ENCODE measurements at regions not wholly inside any gene's neighbourhood (a gene's known extent, or its start where the extent isn't known, plus 50 kb on each side); places are given as distances from the start of the nearest gene placed in this dataset.

DNA sequence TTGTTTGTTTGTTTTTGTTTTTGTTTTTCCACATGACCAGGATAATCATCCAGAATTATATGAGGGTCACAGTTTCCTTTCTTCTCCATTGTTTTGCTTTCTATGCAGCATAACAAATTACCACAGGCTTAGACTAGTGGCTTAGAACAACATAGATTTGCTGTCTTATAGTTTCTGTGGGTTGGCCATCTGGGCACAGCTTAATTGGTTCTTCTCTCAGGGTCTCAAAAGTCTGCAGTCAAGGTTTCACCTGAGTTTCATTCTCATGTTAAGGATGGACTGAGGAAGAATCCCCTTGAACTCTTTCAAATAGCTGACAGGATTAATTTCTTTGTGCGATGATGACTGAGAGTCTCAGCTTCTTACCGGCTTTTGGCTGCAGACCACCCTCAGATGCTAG, 559.8 kb downstream of the PRDM9 start:
- no peak for ATAC-seq
- Histone ChIP-seq H3K9ac (ENCODE audit: control insufficient read depth, insufficient read depth, low read length) (no peak overlapping the region), H3K27me3 (replicated peaks in 1 of 2; ENCODE audit: control insufficient read depth in 2 of 2, insufficient read depth in 2 of 2, low read length in 1 of 2) (no peaks in the 10 kb centered on the region), H3K36me3 (ENCODE audit: control insufficient read depth in 2 of 2, insufficient read depth in 2 of 2, low read length in 1 of 2) (no peaks in the 10 kb centered on the region), H2AFZ (ENCODE audit: control insufficient read depth, low read depth, low read length) (no peak overlapping the region), H3K4me2 (ENCODE audit: control insufficient read depth, insufficient read depth) (no peak overlapping the region), H4K20me1 (ENCODE audit: control insufficient read depth, insufficient read depth) (no peaks in the 10 kb centered on the region), H3K9me3 (replicated peaks; ENCODE audit: control insufficient read depth, insufficient read depth, low read length) (no peaks in the 10 kb centered on the region; the same call in 2 of the 3 replicates), H3K79me2 (ENCODE audit: control insufficient read depth, insufficient read depth, low read length) (no peaks in the 10 kb centered on the region), H3K27ac (ENCODE audit: control insufficient read depth, insufficient read depth) (no peak overlapping the region), H3K4me3 (no peak overlapping the region), H3K4me1 (ENCODE audit: control insufficient read depth, insufficient read depth, low read length) (no peaks in the 10 kb centered on the region)
- SMC1A ChIA-PET (ENCODE audit: uncharacterized antibody, unreplicated experiment) = interaction anchor here (0.9 kb wide), 1 partner anchor 17 kb away, joined by 3 read pairs; no protein-coding TSS in a partner anchor
- no TSS peak for BruUV-seq (replicated peaks)
- WGBS (ENCODE audit: insufficient coverage, insufficient replicate concordance, low lambda C conversion rate, missing lambda C conversion rate) = 46% methylated on average over 2 of the region's 2 CpGs
- CTCF ChIA-PET = no interaction called here
- POLR2A ChIA-PET = no interaction called here
- DNase-seq (ENCODE audit: low read depth, low spot score) = no peak
- intact Hi-C loops (cut with micrococcal nuclease; ENCODE audit: unreplicated experiment) = no loop called here
- FAIRE-seq = no peak
- RAD21 ChIA-PET (ENCODE audit: unreplicated experiment) = no interaction called here
- in situ Hi-C loops (cut with MboI) = no loop called here
- no peak for TF ChIP-seq IKZF1 (conservative IDR thresholded peaks at IDR 0.05)
- no peak for TF ChIP-seq BCL3 (IDR thresholded peaks at IDR 0.05; ENCODE audit: borderline replicate concordance, insufficient read depth, low read depth, low read length, poor library complexity, severe bottlenecking)
- no peak for TF ChIP-seq HDGF (IDR thresholded peaks at IDR 0.05)
- TF ChIP-seq SIN3A (IDR thresholded peaks at IDR 0.05; ENCODE audit: low read depth, low read length) = no peak
- TF ChIP-seq RB1 (IDR thresholded peaks at IDR 0.05; ENCODE audit: borderline replicate concordance) = no peak
- no peak for TF ChIP-seq RAD51 (IDR thresholded peaks at IDR 0.05)
- TF ChIP-seq ZNF687 (IDR thresholded peaks at IDR 0.05) = no peak
- no peak for TF ChIP-seq PML (IDR thresholded peaks at IDR 0.05; ENCODE audit: low read length)
- TF ChIP-seq BCL11A (IDR thresholded peaks at IDR 0.05; ENCODE audit: low read depth, low read length) = no peak
- TF ChIP-seq CHD2 (IDR thresholded peaks at IDR 0.05; ENCODE audit: borderline replicate concordance, low read depth, low read length) = no peak
- no peak for TF ChIP-seq POU2F2 (IDR thresholded peaks at IDR 0.05; ENCODE audit: borderline replicate concordance, low read depth, low read length)

All from GM12878 (cell line).